Epithelial cell of esophagus (primary cell): ENCODE measurements at regions not wholly inside any gene's neighbourhood (a gene's known extent, or its start where the extent isn't known, plus 50 kb on each side); places are given as distances from the start of the nearest gene placed in this dataset.

Experiments used
- DNase-seq: peaks from one replicate; pipeline ENCODE4 v3.0.0; 2010; ENCODE audit warnings: low read depth
- H3K4me3 ChIP-seq: 2 replicates; pipeline ENCODE4 v1.5.1; 2011; ENCODE audit warnings: mild to moderate bottlenecking, low read length, control low read depth
- CTCF ChIP-seq: IDR thresholded peaks from 2 replicates; pipeline ENCODE4 v1.5.1; 2011; ENCODE audit warnings: low read depth, mild to moderate bottlenecking, low read length, control low read depth, inconsistent platforms; ENCODE audit not compliant: insufficient read depth; ENCODE audit errors: missing control alignments

GRCh38 chr16:60684002-60684401 lies 1352.2 kb downstream of the CDH8 start:
- TF ChIP-seq CTCF: no peak
- DNase-seq: peak; percentile 10
- no peak overlapping the region for H3K4me3 ChIP-seq

GRCh38 chr16:60682219-60682618 lies 1354.0 kb downstream of the CDH8 start:
- TF ChIP-seq CTCF: no peak
- no peak for DNase-seq
- H3K4me3 ChIP-seq: no peak overlapping the region

GRCh38 chr16:60681043-60681442 lies 1355.2 kb downstream of the CDH8 start:
- no peak overlapping the region for H3K4me3 ChIP-seq
- no peak for DNase-seq
- TF ChIP-seq CTCF: no peak

- DNase-seq: no peak
- TF ChIP-seq CTCF: no peak
- H3K4me3 ChIP-seq: no peak overlapping the region
Measured at GRCh38 chr16:60675022-60675421, 1361.2 kb downstream of the CDH8 start.

- TF ChIP-seq CTCF: no peak
- no peak overlapping the region for H3K4me3 ChIP-seq
- peak; percentile 12 for DNase-seq
Measured at GRCh38 chr16:60674241-60674640, 1362.0 kb downstream of the CDH8 start.

- no peak for TF ChIP-seq CTCF
- DNase-seq: peak; percentile 41
Measured at GRCh38 chr16:60655514-60656153, 1380.6 kb downstream of the CDH8 start.

GRCh38 chr16:60651346-60651745 lies 1384.9 kb downstream of the CDH8 start:
- DNase-seq: peak; percentile 75
- H3K4me3 ChIP-seq: no peak overlapping the region
- no peak for TF ChIP-seq CTCF

More at GRCh38 chr16:60655514-60656153, 1380.6 kb downstream of the CDH8 start:
- no peak overlapping the region for H3K4me3 ChIP-seq
